Tibial nerve (tissue), 4 donors: ENCODE measurements at regions not wholly inside any gene's neighbourhood (a gene's known extent, or its start where the extent isn't known, plus 50 kb on each side); places are given as distances from the start of the nearest gene placed in this dataset.

ENCODE experiments used
- DNase-seq, 2 donors: peaks; one replicate each; pipeline ENCODE4 v3.0.0-alpha.2; 2019; ENCODE audit warnings: low spot score in 2 of 2
- H3K27ac ChIP-seq, 4 donors: fragments of 200-600 bp; sonication (generic) in 3 of 4; one replicate each; pipeline ENCODE4 v1.5.1; 2017 to 2019; ENCODE audit warnings: mild to moderate bottlenecking in 1 of 4
- H3K27me3 ChIP-seq, 2 donors: fragments of 200-600 bp; sonication (generic) in 1 of 2; one replicate each; pipeline versions ENCODE4 v1.5.1 to v1.6.0; 2017 to 2019
- H3K36me3 ChIP-seq, 3 donors: fragments of 200-600 bp; sonication (generic); one replicate each; pipeline ENCODE4 v1.5.1; 2018 to 2019
- H3K4me1 ChIP-seq, 4 donors: fragments of 200-600 bp; sonication (generic) in 3 of 4; one replicate each; pipeline ENCODE4 v1.5.1; 2017 to 2019
- H3K4me3 ChIP-seq, 4 donors: fragments of 200-600 bp; sonication (generic) in 3 of 4; one replicate each; pipeline ENCODE4 v1.5.1; 2017 to 2019; ENCODE audit warnings: mild to moderate bottlenecking in 1 of 4, moderate library complexity in 1 of 4
- H3K9me3 ChIP-seq, 4 donors: fragments of 200-600 bp; sonication (generic) in 3 of 4; one replicate each; pipeline ENCODE4 v1.5.1; 2017 to 2019
- EP300 ChIP-seq, 2 donors: sonication (generic); formaldehyde crosslinking; IDR thresholded peaks; one replicate each; pipeline ENCODE4 v1.6.1; 2017; ENCODE audit warnings: antibody characterized with exemption in 2 of 2, mild to moderate bottlenecking in 1 of 2
- POLR2A ChIP-seq, 2 donors: fragments of 450-650 bp; IDR thresholded peaks; one replicate each; pipeline ENCODE4 v1.6.1; 2017; ENCODE audit warnings: antibody characterized with exemption in 2 of 2, mild to moderate bottlenecking in 2 of 2, moderate library complexity in 2 of 2
- WGBS, 2 donors: methylation state at CpG; one replicate each; pipeline ENCODE4 v1.1.5; 2018; 5-methylcytosine and 5-hydroxymethylcytosine counted together
- TF ChIP-seq, protein P1 (sequence below), 5 experiments: fragments of 200-600 bp in 3 of 5; fragments of 450-650 bp in 2 of 5; sonication (generic) in 3 of 5; IDR thresholded peaks; one replicate each; pipeline ENCODE4 v1.5.1; 2016 to 2019; ENCODE audit warnings: antibody characterized with exemption in 5 of 5, mild to moderate bottlenecking in 3 of 5, moderate library complexity in 2 of 5

DNA sequence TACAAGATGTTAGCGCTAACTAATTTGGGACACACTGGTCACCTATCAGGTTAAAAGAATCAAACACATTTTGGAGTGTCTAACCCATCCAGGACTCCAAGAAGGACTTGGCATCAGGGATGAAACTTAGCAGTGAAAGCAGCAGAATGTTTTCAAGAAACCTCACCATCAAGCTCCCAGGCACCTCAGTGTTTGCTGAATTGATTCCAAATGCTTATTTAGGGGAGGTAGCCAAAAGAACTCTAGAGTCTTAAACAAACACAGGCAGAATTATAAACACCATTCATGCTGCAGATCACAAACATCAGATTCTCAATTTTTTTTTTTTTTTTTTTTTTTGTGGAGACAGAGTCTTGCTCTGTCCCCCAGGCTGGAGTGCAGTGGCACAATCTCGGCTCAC, 122.8 kb upstream of the UXS1 start:
- Histone ChIP-seq H3K4me1 (no peaks in the 10 kb centered on the region), H3K27me3 (no peaks in the 10 kb centered on the region), H3K27ac (no peak overlapping the region), H3K36me3 (no peaks in the 10 kb centered on the region), H3K4me3 (no peak overlapping the region), H3K9me3 (no peaks in the 10 kb centered on the region)
- TF ChIP-seq EP300 (IDR thresholded peaks at IDR 0.05) (no peak), POLR2A (IDR thresholded peaks at IDR 0.05) (no peak)
- TF ChIP-seq, protein P1, sequence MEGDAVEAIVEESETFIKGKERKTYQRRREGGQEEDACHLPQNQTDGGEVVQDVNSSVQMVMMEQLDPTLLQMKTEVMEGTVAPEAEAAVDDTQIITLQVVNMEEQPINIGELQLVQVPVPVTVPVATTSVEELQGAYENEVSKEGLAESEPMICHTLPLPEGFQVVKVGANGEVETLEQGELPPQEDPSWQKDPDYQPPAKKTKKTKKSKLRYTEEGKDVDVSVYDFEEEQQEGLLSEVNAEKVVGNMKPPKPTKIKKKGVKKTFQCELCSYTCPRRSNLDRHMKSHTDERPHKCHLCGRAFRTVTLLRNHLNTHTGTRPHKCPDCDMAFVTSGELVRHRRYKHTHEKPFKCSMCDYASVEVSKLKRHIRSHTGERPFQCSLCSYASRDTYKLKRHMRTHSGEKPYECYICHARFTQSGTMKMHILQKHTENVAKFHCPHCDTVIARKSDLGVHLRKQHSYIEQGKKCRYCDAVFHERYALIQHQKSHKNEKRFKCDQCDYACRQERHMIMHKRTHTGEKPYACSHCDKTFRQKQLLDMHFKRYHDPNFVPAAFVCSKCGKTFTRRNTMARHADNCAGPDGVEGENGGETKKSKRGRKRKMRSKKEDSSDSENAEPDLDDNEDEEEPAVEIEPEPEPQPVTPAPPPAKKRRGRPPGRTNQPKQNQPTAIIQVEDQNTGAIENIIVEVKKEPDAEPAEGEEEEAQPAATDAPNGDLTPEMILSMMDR (IDR thresholded peaks at IDR 0.05), result no peak
- DNase-seq, result no peak
- WGBS, 2 donors, result 74 to 80% methylated on average over 2 of the region's 2 CpGs

DNA sequence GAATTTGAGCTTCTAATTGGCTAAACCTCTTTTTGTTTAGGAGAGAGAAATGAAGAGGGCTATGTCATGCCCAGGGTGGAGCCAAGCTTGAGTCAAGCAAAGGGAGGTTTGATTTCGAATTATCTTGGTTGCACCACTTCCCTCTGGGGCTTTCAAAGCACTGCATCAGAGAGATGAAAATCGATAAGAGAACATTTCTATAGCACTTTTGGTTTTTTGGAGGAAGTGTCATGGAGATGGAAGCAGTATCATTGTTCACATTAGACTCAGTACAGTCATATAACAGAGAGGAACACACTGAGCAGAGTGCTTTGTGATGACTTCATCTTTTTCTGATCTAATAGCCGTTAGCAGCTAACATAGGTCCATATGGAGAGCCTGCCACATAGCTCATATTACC, 120.3 kb upstream of the UXS1 start:
- H3K9me3 ChIP-seq, result no peaks in the 10 kb centered on the region
- no peak overlapping the region for H3K27ac ChIP-seq
- H3K36me3 ChIP-seq, result no peaks in the 10 kb centered on the region
- no peaks in the 10 kb centered on the region for H3K27me3 ChIP-seq
- no peak overlapping the region for H3K4me3 ChIP-seq
- 70 to 73% methylated on average over 3 of the region's 3 CpGs for WGBS, 2 donors
- TF ChIP-seq, protein P1 (IDR thresholded peaks at IDR 0.05), result no peak
- TF ChIP-seq POLR2A (IDR thresholded peaks at IDR 0.05) (no peak), EP300 (IDR thresholded peaks at IDR 0.05) (no peak)
- H3K4me1 ChIP-seq, result no peaks in the 10 kb centered on the region
- DNase-seq, result no peak

DNA sequence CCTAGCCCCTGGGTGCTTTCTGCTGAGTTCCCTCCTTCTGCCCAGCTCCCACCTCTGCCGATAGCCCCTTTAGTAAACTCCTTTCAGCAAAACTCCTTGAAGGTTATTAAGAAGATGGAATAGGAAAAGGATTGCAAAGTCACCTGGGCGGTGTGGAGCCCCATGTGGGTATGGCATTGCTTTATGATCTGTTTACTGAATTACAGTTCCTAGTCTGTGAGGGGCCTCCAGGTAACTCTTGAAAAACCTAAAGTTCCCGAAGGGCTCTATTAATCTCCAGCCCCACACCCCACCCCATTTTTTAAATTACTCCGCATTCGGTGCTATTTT, 116.9 kb upstream of the UXS1 start:
- 90 to 92% methylated on average over 5 of the region's 5 CpGs for WGBS, 2 donors
- no peak for DNase-seq
- Histone ChIP-seq H3K27ac (no peak overlapping the region), H3K9me3 (no peaks in the 10 kb centered on the region), H3K27me3 (no peaks in the 10 kb centered on the region), H3K4me1 (no peaks in the 10 kb centered on the region), H3K4me3 (no peak overlapping the region), H3K36me3 (no peaks in the 10 kb centered on the region)
- TF ChIP-seq, protein P1 (IDR thresholded peaks at IDR 0.05), result no peak
- TF ChIP-seq POLR2A (IDR thresholded peaks at IDR 0.05) (no peak), EP300 (IDR thresholded peaks at IDR 0.05) (no peak)

GRCh38 chr2:106307860-106308259, 113.8 kb upstream of the UXS1 start:
- no peak for TF ChIP-seq POLR2A (IDR thresholded peaks at IDR 0.05)
- no peak for TF ChIP-seq EP300 (IDR thresholded peaks at IDR 0.05)
- H3K4me3 ChIP-seq, result no peak overlapping the region
- H3K36me3 ChIP-seq, result no peaks in the 10 kb centered on the region
- no peaks in the 10 kb centered on the region for H3K9me3 ChIP-seq
- H3K27ac ChIP-seq, result no peak overlapping the region
- no peaks in the 10 kb centered on the region for H3K4me1 ChIP-seq
- no peak for DNase-seq
- WGBS, 2 donors, result 69 to 85% methylated on average over 1 of the region's 1 CpG
- no peaks in the 10 kb centered on the region for H3K27me3 ChIP-seq

GRCh38 chr2:106306387-106306786, 112.3 kb upstream of the UXS1 start:
- Histone ChIP-seq H3K36me3 (no peaks in the 10 kb centered on the region), H3K4me1 (no peaks in the 10 kb centered on the region), H3K27ac (no peak overlapping the region), H3K27me3 (no peaks in the 10 kb centered on the region), H3K4me3 (no peak overlapping the region), H3K9me3 (no peaks in the 10 kb centered on the region)
- no peak for DNase-seq
- 71 to 81% methylated on average over 3 of the region's 3 CpGs for WGBS, 2 donors
- TF ChIP-seq, protein P1 (IDR thresholded peaks at IDR 0.05), result no peak
- TF ChIP-seq POLR2A (IDR thresholded peaks at IDR 0.05), result no peak
- TF ChIP-seq EP300 (IDR thresholded peaks at IDR 0.05), result no peak

DNA sequence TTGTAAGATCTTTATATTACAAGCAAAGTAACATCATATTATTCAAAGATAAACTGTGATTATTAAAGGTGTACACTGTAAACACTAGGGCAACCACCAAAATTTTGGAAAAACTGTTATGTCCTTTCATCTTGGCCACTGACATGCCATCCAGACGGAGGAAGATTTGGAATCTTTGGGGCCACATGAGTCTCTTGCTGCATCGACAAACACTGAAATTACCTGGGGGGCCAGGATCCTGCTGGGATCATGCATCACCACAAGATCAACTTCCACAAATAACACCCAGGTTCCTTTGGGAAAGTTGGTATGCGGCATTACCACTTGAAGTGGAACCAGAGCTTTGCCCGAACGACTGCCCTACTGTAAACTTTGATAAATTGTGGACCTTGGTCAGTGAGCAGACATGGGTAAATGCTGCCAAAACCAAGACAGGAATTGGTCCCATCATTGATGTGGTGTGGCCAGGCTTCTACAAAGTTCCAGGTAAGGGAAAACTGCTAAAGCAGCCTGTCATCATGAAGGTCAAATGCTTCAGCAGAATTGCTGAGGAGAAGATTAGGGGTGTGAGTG, 110.6 kb upstream of the UXS1 start:
- TF ChIP-seq EP300 (IDR thresholded peaks at IDR 0.05) (no peak), POLR2A (IDR thresholded peaks at IDR 0.05) (no peak)
- TF ChIP-seq, protein P1 (IDR thresholded peaks at IDR 0.05), result no peak
- Histone ChIP-seq H3K9me3 (no peaks in the 10 kb centered on the region), H3K4me1 (no peaks in the 10 kb centered on the region), H3K4me3 (no peak overlapping the region), H3K27ac (no peak overlapping the region), H3K27me3 (no peaks in the 10 kb centered on the region), H3K36me3 (no peaks in the 10 kb centered on the region)
- 83 to 93% methylated on average over 5 of the region's 5 CpGs for WGBS, 2 donors
- no peak for DNase-seq
